SK-N-SH treated with all-trans-retinoic acid at 6 μM for 48 hours (cell line): ENCODE measurements at regions not wholly inside any gene's neighbourhood (a gene's known extent, or its start where the extent isn't known, plus 50 kb on each side); places are given as distances from the start of the nearest gene placed in this dataset.
"Not testable (repeated sequence)": the region's sequence is repeated elsewhere in the genome, so short reads cannot be mapped to it uniquely, and the experiment has no call there.

Experiments
- ATAC-seq: fragments of 200-7000 bp; cut with Tn5 transposase; 3 replicates; pipeline ENCODE4 v1.9.1; 2020; ENCODE audit warnings: mild to moderate bottlenecking, moderate library complexity
- ARNTL ChIP-seq: fragments of 450-650 bp; formaldehyde crosslinking; IDR thresholded peaks from 2 replicates; pipeline ENCODE4 v1.5.0; 2020; ENCODE audit warnings: low read depth, mild to moderate bottlenecking, moderate library complexity, borderline replicate concordance
- BACH2 ChIP-seq: fragments of 250-450 bp; sonication (Bioruptor Pico); IDR thresholded peaks from 2 replicates; pipeline ENCODE4 v1.9.0; 2021; ENCODE audit warnings: mild to moderate bottlenecking, borderline replicate concordance
- CSDC2 ChIP-seq: fragments of 250-450 bp; sonication (Bioruptor Pico); IDR thresholded peaks from 2 replicates; pipeline ENCODE4 v1.5.0; 2020; ENCODE audit warnings: mild to moderate bottlenecking, moderate library complexity
- ESRRG ChIP-seq: fragments of 250-450 bp; sonication (Bioruptor Pico); IDR thresholded peaks from 2 replicates; pipeline ENCODE4 v1.6.1; 2021; ENCODE audit warnings: mild to moderate bottlenecking
- GLIS3 ChIP-seq: fragments of 250-450 bp; sonication (Bioruptor Pico); IDR thresholded peaks from 2 replicates; pipeline ENCODE4 v1.5.0; 2020; ENCODE audit warnings: mild to moderate bottlenecking, moderate library complexity
- ISL1 ChIP-seq: fragments of 250-450 bp; sonication (Bioruptor Pico); IDR thresholded peaks from 2 replicates; pipeline ENCODE4 v2.1.2; 2022; ENCODE audit warnings: mild to moderate bottlenecking, moderate library complexity
- OSR1 ChIP-seq: fragments of 250-450 bp; sonication (Bioruptor Pico); IDR thresholded peaks from 2 replicates; pipeline ENCODE4 v1.8.0; 2022; ENCODE audit warnings: moderate library complexity, mild to moderate bottlenecking, inconsistent platforms
- PPARA ChIP-seq: fragments of 250-450 bp; sonication (Bioruptor Pico); IDR thresholded peaks from 2 replicates; pipeline ENCODE4 v1.5.0; 2020; ENCODE audit warnings: mild to moderate bottlenecking, borderline replicate concordance
- RARB ChIP-seq: fragments of 250-450 bp; sonication (Bioruptor Pico); IDR thresholded peaks from 2 replicates; pipeline ENCODE4 v1.8.0; 2021; ENCODE audit warnings: mild to moderate bottlenecking, moderate library complexity
- SNAI2 ChIP-seq: fragments of 250-450 bp; sonication (Bioruptor Pico); IDR thresholded peaks from 2 replicates; pipeline ENCODE4 v1.5.0; 2020; ENCODE audit warnings: mild to moderate bottlenecking, moderate library complexity
- TCF4 ChIP-seq: fragments of 250-450 bp; sonication (Bioruptor Pico); IDR thresholded peaks from 2 replicates; pipeline ENCODE4 v1.8.0; 2021; ENCODE audit warnings: mild to moderate bottlenecking, moderate library complexity, borderline replicate concordance
- TOX ChIP-seq: fragments of 250-450 bp; sonication (Bioruptor Pico); IDR thresholded peaks from 2 replicates; pipeline ENCODE4 v1.8.0; 2021; ENCODE audit warnings: mild to moderate bottlenecking, moderate library complexity, borderline replicate concordance
- ZFP3 ChIP-seq: fragments of 250-450 bp; sonication (Bioruptor Pico); IDR thresholded peaks from 2 replicates; pipeline ENCODE4 v1.5.0; 2020; ENCODE audit warnings: mild to moderate bottlenecking, moderate library complexity
- ZFP30 ChIP-seq: fragments of 450-650 bp; formaldehyde crosslinking; IDR thresholded peaks from 2 replicates; pipeline ENCODE4 v1.5.0; 2022; ENCODE audit warnings: mild to moderate bottlenecking, moderate library complexity
- ZNF565 ChIP-seq: fragments of 450-650 bp; formaldehyde crosslinking; conservative IDR thresholded peaks from 2 replicates; pipeline ENCODE4 v1.5.0; 2020; ENCODE audit warnings: low read depth, mild to moderate bottlenecking, moderate library complexity
- ZNF70 ChIP-seq: fragments of 450-650 bp; formaldehyde crosslinking; IDR thresholded peaks from 2 replicates; pipeline ENCODE4 v1.5.0; 2020; ENCODE audit warnings: mild to moderate bottlenecking, moderate library complexity
- ZNF8 ChIP-seq: fragments of 450-650 bp; formaldehyde crosslinking; IDR thresholded peaks from 2 replicates; pipeline ENCODE4 v1.5.0; 2020; ENCODE audit warnings: mild to moderate bottlenecking, moderate library complexity
- TF ChIP-seq, protein P1 (sequence below): fragments of 250-450 bp; sonication (Bioruptor Pico); IDR thresholded peaks from 2 replicates; pipeline ENCODE4 v1.5.1; 2020; ENCODE audit warnings: low read depth, mild to moderate bottlenecking, moderate library complexity
- TF ChIP-seq, protein P2 (sequence below): fragments of 250-450 bp; sonication (Bioruptor Pico); IDR thresholded peaks from 2 replicates; pipeline ENCODE4 v1.8.0; 2021; ENCODE audit warnings: low read depth, mild to moderate bottlenecking, moderate library complexity, borderline replicate concordance
- TF ChIP-seq, protein P3 (sequence below): fragments of 250-450 bp; sonication (Bioruptor Pico); IDR thresholded peaks from 2 replicates; pipeline ENCODE4 v1.5.1; 2021; ENCODE audit warnings: mild to moderate bottlenecking, moderate library complexity

DNA sequence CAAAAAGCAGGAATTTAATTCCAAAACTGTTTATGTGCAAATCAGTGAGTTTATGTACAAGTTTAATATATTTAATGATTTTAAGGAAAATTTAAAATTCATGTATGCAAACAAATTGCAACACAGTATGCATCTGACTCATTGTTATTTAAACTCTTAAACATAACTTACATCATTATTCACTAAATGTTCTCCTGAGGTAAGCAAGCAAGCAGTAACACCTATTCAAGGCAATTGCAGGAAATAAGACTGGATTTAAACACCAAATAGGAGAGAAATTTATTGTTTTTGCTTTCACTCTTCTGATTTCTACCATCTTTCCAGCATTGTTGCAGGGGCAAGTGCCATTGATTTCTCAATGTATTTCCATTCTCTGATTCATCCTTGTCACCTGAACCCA is 239.5 kb downstream of the TFAP2A start (continued):
- TF ChIP-seq ARNTL (CRISPR knock-in tag) (no peak), ISL1 (CRISPR knock-in tag) (no peak), BACH2 (no peak)
- TF ChIP-seq, protein P1, sequence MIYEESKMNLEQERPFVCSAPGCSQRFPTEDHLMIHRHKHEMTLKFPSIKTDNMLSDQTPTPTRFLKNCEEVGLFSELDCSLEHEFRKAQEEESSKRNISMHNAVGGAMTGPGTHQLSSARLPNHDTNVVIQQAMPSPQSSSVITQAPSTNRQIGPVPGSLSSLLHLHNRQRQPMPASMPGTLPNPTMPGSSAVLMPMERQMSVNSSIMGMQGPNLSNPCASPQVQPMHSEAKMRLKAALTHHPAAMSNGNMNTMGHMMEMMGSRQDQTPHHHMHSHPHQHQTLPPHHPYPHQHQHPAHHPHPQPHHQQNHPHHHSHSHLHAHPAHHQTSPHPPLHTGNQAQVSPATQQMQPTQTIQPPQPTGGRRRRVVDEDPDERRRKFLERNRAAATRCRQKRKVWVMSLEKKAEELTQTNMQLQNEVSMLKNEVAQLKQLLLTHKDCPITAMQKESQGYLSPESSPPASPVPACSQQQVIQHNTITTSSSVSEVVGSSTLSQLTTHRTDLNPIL (CRISPR knock-in tag): no peak

DNA sequence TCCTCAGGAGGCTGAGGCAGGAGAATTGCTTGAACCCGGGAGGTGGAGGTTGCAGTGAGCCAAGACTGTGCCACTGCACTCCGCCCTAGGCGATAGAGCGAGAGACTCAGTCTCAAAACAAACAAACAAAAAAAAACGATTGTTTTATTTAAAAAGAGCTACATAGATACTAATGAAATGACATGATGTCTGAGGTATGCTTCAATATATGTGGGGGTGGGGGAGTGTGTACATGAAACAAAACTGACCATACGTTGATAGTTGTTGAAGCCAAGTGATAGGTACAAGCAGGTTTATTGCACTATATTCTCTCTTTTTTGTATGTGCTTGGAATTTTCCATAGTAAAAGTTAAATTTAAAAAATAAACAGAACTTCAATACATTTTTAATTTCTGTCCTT is 240.1 kb downstream of the TFAP2A start:
- TF ChIP-seq, protein P2, sequence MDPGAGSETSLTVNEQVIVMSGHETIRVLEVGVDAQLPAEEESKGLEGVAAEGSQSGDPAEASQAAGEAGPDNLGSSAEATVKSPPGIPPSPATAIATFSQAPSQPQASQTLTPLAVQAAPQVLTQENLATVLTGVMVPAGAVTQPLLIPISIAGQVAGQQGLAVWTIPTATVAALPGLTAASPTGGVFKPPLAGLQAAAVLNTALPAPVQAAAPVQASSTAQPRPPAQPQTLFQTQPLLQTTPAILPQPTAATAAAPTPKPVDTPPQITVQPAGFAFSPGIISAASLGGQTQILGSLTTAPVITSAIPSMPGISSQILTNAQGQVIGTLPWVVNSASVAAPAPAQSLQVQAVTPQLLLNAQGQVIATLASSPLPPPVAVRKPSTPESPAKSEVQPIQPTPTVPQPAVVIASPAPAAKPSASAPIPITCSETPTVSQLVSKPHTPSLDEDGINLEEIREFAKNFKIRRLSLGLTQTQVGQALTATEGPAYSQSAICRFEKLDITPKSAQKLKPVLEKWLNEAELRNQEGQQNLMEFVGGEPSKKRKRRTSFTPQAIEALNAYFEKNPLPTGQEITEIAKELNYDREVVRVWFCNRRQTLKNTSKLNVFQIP (CRISPR knock-in tag): no peak
- no peak for ATAC-seq

DNA sequence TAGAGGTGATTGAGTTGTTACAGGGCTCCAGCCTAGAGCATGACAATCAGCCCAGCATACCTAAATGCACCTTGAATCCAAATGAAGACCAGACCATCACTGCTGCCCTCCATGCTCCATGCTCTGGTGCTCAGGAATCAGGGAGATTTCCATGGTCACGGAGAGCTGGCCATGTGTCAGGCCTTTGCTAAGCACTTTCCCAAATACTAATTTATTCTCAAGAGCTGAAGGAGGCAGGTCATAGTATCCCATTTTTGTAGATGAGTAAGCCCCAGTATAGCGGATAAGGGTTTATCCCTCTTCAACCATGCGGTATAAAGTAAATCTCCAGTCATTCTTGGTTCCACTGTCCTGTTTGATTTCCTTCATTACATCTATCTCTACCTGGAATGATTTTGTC is 240.8 kb downstream of the TFAP2A start:
- ATAC-seq: no peak
- TF ChIP-seq RARB (CRISPR knock-in tag) (no peak), ISL1 (CRISPR knock-in tag) (no peak), ZFP30 (CRISPR knock-in tag) (no peak), ESRRG (CRISPR knock-in tag) (no peak), PPARA (CRISPR knock-in tag) (no peak), TOX (CRISPR knock-in tag) (no peak), SNAI2 (CRISPR knock-in tag) (no peak), ZNF8 (CRISPR knock-in tag) (no peak), ARNTL (CRISPR knock-in tag) (no peak), TCF4 (CRISPR knock-in tag) (no peak), GLIS3 (CRISPR knock-in tag) (no peak), ZFP3 (CRISPR knock-in tag) (no peak)
- TF ChIP-seq, protein P3, sequence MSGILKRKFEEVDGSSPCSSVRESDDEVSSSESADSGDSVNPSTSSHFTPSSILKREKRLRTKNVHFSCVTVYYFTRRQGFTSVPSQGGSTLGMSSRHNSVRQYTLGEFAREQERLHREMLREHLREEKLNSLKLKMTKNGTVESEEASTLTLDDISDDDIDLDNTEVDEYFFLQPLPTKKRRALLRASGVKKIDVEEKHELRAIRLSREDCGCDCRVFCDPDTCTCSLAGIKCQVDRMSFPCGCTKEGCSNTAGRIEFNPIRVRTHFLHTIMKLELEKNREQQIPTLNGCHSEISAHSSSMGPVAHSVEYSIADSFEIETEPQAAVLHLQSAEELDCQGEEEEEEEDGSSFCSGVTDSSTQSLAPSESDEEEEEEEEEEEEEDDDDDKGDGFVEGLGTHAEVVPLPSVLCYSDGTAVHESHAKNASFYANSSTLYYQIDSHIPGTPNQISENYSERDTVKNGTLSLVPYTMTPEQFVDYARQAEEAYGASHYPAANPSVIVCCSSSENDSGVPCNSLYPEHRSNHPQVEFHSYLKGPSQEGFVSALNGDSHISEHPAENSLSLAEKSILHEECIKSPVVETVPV (CRISPR knock-in tag): no peak
- TF ChIP-seq, all 23 proteins: peak for 0

DNA sequence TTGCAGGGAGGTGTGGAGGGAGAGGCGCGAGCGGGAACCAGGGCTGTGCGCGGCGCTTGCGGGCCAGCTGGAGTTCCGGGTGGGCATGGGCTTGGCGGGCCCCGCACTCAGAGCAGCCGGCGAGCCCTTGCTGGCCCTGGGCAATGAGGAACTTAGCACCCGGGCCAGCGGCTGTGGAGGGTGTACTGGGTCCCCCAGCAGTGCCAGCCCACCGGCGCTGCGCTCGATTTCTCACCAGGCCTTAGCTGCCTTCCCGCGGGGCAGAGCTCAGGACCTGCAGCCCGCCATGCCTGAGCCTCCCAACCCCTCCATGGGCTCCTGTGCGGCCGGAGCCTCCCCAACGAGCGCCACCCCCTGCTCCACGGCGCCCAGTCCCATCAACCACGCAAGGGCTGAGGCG is 243.2 kb downstream of the TFAP2A start:
- not testable (repeated sequence) for ATAC-seq

DNA sequence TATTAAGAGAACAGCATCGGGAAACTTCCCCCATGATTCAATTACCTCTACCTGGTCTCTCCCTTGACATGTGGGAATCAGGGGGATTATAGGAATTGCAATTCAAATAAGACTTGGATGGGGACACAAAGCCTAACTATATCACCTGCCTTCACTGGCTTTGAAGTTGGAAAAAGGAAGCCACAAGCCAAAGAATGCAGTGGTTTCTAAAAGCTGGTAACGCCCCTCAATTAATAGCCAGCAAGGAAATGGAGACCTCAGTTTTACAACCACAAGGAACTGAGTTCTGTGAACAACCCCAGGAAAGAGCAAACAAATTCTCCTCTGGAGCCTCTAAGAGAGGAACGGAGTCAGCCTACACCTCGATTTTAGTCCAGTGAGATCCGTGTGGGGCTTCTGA is 244.1 kb downstream of the TFAP2A start:
- no peak for TF ChIP-seq ARNTL (CRISPR knock-in tag)
- TF ChIP-seq, protein P3 (CRISPR knock-in tag): no peak
- TF ChIP-seq ZFP3 (CRISPR knock-in tag): no peak
- no peak for TF ChIP-seq SNAI2 (CRISPR knock-in tag)
- no peak for TF ChIP-seq ZNF565
- no peak for TF ChIP-seq OSR1 (CRISPR knock-in tag)
- no peak for TF ChIP-seq BACH2
- TF ChIP-seq ZNF70 (CRISPR knock-in tag): no peak
- TF ChIP-seq ZNF8 (CRISPR knock-in tag): no peak
- TF ChIP-seq, protein P1 (CRISPR knock-in tag): no peak
- no peak for TF ChIP-seq PPARA (CRISPR knock-in tag)
- no peak for TF ChIP-seq CSDC2 (CRISPR knock-in tag)
- ATAC-seq: no peak
